Nucleus accumbens (tissue), 56 donors: ENCODE measurements at regions not wholly inside any gene's neighbourhood (a gene's known extent, or its start where the extent isn't known, plus 50 kb on each side); places are given as distances from the start of the nearest gene placed in this dataset.
A peak's percentile ranks its signal among the peaks of the same experiment; 100 is the strongest.

Experiments
- DNase-seq, 56 donors: peaks; one replicate each; lab custom pipeline; 2025; lab: John Stamatoyannopoulos, UW

GRCh38 chr3:106765342-106765741, 611.9 kb upstream of the CCDC54 start:
- DNase-seq = peak in 32 of 56 donors; percentile 2 to 78 (median 30)

GRCh38 chr3:106768941-106769480, 608.2 kb upstream of the CCDC54 start:
- DNase-seq = no peak

GRCh38 chr3:106773795-106774194, 603.4 kb upstream of the CCDC54 start:
- no peak for DNase-seq

GRCh38 chr3:106783231-106783630, 594.0 kb upstream of the CCDC54 start:
- DNase-seq = no peak

DNA sequence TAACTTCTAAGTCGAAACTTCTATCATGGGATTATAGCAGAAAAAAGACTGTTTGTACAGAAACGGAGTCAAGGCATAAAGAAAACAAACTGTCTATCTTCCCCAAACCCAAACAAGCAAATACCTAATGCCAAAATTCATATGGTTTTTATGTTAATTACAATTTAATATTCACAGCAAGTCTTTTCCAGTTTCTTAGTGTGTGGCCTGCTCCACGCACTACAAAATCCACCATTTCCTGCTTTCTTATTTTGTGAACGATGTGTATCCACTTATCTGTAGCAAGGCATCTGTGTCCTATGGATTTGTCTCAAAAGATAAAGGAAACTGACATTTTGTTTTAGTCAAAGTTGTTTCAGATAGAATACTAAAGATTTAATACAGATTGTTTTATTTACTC, 588.0 kb upstream of the CCDC54 start:
- DNase-seq = no peak

GRCh38 chr3:106792716-106793115, 584.5 kb upstream of the CCDC54 start:
- DNase-seq = no peak

GRCh38 chr3:106794442-106794841, 582.8 kb upstream of the CCDC54 start:
- DNase-seq = no peak

GRCh38 chr3:106795553-106795952, 581.7 kb upstream of the CCDC54 start:
- DNase-seq = no peak

GRCh38 chr3:106797461-106797860, 579.8 kb upstream of the CCDC54 start:
- DNase-seq = no peak

DNA sequence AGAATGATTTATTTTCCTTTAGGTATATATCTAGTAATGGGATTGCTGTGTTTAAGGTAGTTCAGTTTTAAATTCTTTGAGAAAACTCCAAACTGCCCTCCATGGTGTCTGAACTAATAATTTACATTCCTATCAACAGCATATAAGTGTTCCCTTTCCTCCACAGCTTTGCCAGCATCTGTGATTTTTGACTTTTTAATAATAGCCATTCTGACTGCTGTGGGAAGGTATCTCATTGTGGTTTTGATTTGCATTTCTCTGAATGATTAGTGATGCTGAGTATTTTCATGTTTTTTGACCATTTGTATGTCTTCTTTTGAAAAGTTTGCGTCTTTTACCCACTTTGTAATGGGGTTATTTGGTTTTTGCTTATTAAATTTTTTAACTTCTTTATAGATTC, 571.6 kb upstream of the CCDC54 start:
- no peak for DNase-seq

- no peak for DNase-seq
These were observed 570.3 kb upstream of the CCDC54 start for GRCh38 chr3:106806964-106807363.

- DNase-seq = no peak
These were observed 568.2 kb upstream of the CCDC54 start for GRCh38 chr3:106809041-106809440.

GRCh38 chr3:106809623-106810299, 567.5 kb upstream of the CCDC54 start:
- DNase-seq = no peak

- no peak for DNase-seq
These were observed 566.9 kb upstream of the CCDC54 start for GRCh38 chr3:106810300-106810875.

DNA sequence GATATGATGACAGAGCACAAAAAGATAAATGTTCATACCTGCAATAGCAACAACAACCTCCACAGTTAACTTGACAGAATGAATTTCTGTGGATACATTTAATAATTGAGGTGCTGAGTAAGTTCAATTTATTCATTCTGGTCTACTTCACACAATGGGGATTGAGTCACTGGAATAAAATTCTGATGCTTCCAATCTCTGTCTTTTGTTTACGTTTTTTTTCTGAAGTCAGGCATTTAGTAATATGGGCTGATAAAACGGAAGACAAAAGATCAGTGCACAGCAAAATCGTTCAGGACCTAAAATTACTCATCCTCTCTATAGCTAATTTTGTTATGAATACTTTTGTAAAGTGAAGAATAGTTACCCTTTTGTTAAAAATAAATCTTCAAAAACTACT, 565.9 kb upstream of the CCDC54 start:
- DNase-seq = no peak

DNA sequence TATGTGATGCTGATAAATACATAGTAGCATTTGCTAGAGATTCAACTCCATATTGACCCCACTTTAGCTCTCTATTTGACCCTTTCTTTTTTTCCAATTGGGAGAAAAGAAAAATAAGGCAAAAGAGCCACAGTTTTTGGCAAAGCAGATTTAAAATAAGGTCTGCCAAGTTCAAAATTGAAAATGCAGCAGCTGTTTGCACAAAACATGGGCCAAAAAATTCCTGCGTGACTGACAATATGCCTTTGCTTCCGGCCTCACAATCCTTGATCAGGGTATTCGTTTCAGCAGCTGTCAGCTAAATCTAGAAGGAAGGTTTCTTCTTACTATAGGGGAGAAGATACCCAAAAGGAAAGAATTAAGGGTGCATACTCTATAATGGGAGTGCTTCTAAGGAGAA, 563.5 kb upstream of the CCDC54 start:
- no peak for DNase-seq

GRCh38 chr3:106814231-106814630, 563.0 kb upstream of the CCDC54 start:
- peak in 25 of 56 donors; percentile 4 to 54 (median 15) for DNase-seq

DNA sequence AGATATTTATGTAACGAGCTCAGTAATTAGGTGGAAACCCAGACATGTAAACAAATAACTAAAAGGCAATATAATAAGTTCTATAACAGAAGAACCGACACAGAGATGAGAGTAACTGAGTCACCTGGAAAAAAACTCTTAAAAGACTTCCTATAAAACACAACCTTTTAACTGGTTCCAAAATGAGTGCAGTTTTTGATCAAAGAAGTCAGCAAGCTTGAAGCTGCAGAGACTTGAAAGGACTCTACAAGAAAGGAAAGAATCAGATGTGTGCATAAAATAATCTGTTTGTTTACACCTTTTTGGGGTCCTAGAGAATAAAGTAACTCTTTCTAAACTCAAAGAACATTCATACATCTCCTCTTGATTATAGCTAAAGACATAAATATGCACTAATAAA, 560.4 kb upstream of the CCDC54 start:
- no peak for DNase-seq

DNA sequence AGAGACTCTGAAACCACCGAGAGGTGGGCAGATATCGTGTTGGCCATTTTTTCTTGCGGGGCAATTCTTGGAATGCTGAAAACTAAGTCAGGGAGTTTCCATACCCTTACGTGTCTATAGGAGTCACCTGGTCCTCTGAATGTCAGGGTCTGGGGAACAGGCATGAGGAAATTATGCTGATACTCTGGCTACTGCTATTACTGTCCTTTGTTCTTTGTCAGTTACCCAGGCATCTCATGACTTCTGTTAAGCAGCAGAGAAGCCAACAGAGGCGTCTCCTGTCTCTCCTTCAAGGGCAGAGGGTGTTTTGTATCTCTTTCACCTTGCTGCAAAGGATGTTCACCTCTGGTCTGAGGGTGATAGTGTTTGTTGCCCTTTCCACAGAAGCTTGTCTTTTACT, 559.5 kb upstream of the CCDC54 start:
- DNase-seq = no peak

- no peak for DNase-seq
These were observed 557.8 kb upstream of the CCDC54 start for GRCh38 chr3:106819440-106819839.

DNA sequence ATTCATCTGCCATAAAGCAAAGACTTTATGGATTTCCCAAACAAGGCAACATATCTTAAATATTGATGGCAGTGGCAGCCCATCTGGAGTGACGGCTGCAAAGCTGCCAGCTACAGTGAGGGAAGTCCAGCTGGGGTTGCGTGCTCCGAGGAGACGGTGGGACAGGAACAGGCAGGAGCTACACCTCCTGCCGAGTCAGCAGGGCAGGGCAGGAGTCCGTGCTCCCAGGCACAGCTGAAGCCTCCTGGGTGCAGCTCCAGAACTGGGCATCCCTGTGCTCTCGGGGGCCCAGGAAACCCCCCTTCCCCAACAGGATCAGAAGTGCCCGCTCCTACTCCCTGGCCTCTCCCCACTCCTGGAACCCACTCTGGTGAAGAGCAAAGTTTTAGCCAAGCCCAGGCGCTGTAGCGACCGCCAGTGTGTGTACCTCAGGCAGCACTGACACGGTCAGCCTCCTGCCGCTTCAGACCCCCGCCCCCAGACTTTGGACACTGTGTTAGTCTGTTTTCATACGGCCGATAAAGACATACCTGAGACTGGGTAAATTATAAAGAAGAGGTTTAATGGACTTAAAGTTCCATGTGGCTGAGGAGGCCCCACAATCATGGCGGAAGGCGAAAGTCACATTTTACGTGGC, 556.4 kb upstream of the CCDC54 start:
- no peak for DNase-seq

DNA sequence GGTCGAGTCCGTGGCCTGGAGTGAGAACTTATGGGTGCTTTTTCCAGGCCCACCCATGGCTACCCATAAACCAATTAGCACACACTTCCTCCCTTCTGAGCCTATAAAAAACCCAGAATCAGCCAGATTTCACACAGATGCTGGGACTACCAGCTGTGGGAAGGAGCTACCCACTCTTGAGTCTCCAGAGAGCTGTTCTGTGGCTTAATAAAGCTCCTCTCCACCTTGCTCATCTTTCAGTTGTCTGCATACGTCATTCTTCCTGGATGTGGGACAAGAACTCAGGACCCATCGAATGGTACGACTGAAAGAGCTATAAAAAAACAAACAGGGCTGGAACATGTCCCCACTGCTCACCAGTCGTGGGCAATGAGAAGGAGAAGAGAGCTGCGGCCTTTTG, 555.4 kb upstream of the CCDC54 start:
- no peak for DNase-seq
